Breast epithelium (tissue), 3 donors: ENCODE measurements at regions not wholly inside any gene's neighbourhood (a gene's known extent, or its start where the extent isn't known, plus 50 kb on each side); places are given as distances from the start of the nearest gene placed in this dataset.
"Not testable (repeated sequence)": the region's sequence is repeated elsewhere in the genome, so short reads cannot be mapped to it uniquely, and the experiment has no call there.

ENCODE experiments used
- CTCF ChIP-seq, 3 donors: fragments of 450-650 bp; IDR thresholded peaks; one replicate each; pipeline ENCODE4 v1.5.1; 2016 to 2017; ENCODE audit warnings: antibody characterized with exemption in 3 of 3, mild to moderate bottlenecking in 3 of 3, moderate library complexity in 3 of 3
- POLR2AphosphoS5 ChIP-seq, 3 donors: sonication (generic); formaldehyde crosslinking; IDR thresholded peaks; one replicate each; pipeline ENCODE4 v1.6.1; 2017; ENCODE audit warnings: antibody characterized with exemption in 3 of 3

DNA sequence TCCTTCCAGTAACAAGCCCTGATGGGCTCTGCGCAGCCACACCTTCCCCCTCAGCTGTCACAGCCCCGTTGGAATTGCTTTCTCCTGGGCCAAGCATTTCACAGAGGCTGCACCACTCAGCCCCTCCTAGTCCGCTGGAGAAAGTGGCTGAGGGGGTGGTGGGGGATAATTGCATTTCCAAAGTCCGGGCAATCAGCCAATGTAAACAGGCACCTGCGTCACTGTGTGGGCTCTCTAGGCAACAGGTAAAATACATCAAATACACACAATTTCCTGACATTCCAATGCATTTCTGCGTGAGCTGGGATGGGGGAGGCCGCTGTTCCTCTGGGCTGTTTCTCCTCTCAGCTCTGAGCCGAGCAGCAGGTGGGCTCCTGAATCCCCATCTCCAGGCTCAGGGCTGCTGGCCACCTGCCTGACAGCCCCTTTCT lies 281.1 kb downstream of the ADGRD1 start:
- TF ChIP-seq CTCF, POLR2AphosphoS5 (IDR thresholded peaks at IDR 0.05): not testable (repeated sequence)
